ENCODE measurements at regions not wholly inside any gene's neighbourhood (a gene's known extent, or its start where the extent isn't known, plus 50 kb on each side); places are given as distances from the start of the nearest gene placed in this dataset.

DNA sequence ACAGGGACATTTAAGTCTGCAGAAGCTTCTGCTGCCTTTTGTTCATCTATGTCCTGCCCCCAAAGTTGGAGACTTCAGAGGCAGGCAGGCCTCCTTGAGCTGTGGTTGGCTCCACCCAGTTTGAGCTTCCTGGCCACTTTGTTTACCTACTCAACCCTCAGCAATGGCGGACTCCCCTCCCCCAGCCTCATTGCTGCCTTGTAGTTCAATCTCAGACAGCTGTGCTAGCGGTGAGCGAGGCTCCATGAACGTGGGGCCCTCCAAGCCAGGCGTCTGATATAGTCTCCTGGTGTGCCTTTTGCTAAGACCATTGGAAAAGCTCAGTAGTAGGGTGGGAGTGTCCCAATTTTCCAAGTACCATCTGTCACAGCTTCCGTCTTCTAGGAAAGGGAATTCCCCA is 170.1 kb downstream of the CCNG2 start:
- H3K4me1 Mint-ChIP-seq (ENCODE audit: unreplicated experiment) = no peaks in the 10 kb centered on the region
- H3K9me3 Mint-ChIP-seq (ENCODE audit: unreplicated experiment) = no peaks in the 10 kb centered on the region
- DNase-seq (ENCODE audit: low spot score) = no peak
- H3K4me3 Mint-ChIP-seq (ENCODE audit: unreplicated experiment) = no peak overlapping the region
- TF ChIP-seq CTCF (IDR thresholded peaks at IDR 0.05; ENCODE audit: unreplicated experiment) = no peak
- no peaks in the 10 kb centered on the region for H3K36me3 Mint-ChIP-seq (ENCODE audit: low read depth, unreplicated experiment)
- H3K27me3 Mint-ChIP-seq (ENCODE audit: unreplicated experiment) = peaks cover 2% of the 10 kb centered on the region
- no peak overlapping the region for H3K27ac Mint-ChIP-seq (ENCODE audit: unreplicated experiment)

- Mint-ChIP-seq H3K9me3 (ENCODE audit: unreplicated experiment) (no peaks in the 10 kb centered on the region), H3K36me3 (ENCODE audit: low read depth, unreplicated experiment) (no peaks in the 10 kb centered on the region), H3K4me1 (ENCODE audit: unreplicated experiment) (no peaks in the 10 kb centered on the region), H3K27me3 (ENCODE audit: unreplicated experiment) (peaks cover 4% of the 10 kb centered on the region), H3K27ac (ENCODE audit: unreplicated experiment) (no peak overlapping the region), H3K4me3 (ENCODE audit: unreplicated experiment) (no peak overlapping the region)
- DNase-seq (ENCODE audit: low spot score) = no peak
- TF ChIP-seq CTCF (IDR thresholded peaks at IDR 0.05; ENCODE audit: unreplicated experiment) = no peak
Observed at GRCh38 chr4:77332696-77333270, 175.8 kb downstream of the CCNG2 start.

DNA sequence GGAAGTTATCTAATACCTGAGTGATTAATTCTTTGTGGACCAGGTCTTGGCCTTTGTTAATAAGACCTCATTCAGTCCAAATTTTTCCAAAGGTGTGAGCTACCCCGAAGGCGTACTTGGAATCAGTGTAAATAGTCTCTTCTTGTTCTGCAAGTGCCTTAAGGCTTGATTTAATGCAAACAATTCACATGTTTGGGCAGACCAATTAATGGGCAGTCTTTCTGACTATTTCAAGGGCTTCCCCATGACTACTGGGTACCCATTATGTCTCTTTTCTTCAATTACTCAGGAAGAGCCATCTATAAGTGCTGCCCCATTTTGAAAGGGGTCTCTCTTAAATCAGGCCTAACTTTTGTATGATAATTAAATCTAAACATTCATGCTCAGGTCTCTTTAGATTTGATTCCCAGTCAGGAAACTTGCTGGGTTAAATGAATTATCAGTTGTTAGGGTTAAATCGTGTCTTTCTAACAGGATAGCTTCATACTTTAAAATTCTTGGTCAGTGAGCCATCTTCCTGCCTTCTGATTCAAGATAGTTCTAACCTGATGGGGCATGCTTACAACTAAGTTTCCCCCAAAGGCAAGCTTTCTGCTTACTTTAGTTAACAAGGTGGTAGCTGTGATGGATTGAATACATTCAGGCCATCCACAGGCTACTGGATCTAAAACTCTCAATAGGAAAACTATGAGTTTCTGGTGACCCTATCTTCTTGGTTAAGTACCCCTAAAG is 179.6 kb downstream of the CCNG2 start:
- H3K27ac Mint-ChIP-seq (ENCODE audit: unreplicated experiment) = no peak overlapping the region
- TF ChIP-seq CTCF (IDR thresholded peaks at IDR 0.05; ENCODE audit: unreplicated experiment) = no peak
- no peak overlapping the region for H3K4me3 Mint-ChIP-seq (ENCODE audit: unreplicated experiment)
- no peaks in the 10 kb centered on the region for H3K36me3 Mint-ChIP-seq (ENCODE audit: low read depth, unreplicated experiment)
- peaks cover 13% of the 10 kb centered on the region for H3K9me3 Mint-ChIP-seq (ENCODE audit: unreplicated experiment)
- peaks cover 3% of the 10 kb centered on the region for H3K27me3 Mint-ChIP-seq (ENCODE audit: unreplicated experiment)
- no peaks in the 10 kb centered on the region for H3K4me1 Mint-ChIP-seq (ENCODE audit: unreplicated experiment)
- DNase-seq (ENCODE audit: low spot score) = no peak

- H3K36me3 Mint-ChIP-seq (ENCODE audit: low read depth, unreplicated experiment) = peaks cover 14% of the 10 kb centered on the region
- peaks cover 4% of the 10 kb centered on the region for H3K27me3 Mint-ChIP-seq (ENCODE audit: unreplicated experiment)
- no peaks in the 10 kb centered on the region for H3K4me1 Mint-ChIP-seq (ENCODE audit: unreplicated experiment)
- TF ChIP-seq CTCF (IDR thresholded peaks at IDR 0.05; ENCODE audit: unreplicated experiment) = no peak
- H3K4me3 Mint-ChIP-seq (ENCODE audit: unreplicated experiment) = no peak overlapping the region
- DNase-seq (ENCODE audit: low spot score) = no peak
- peaks cover 18% of the 10 kb centered on the region for H3K9me3 Mint-ChIP-seq (ENCODE audit: unreplicated experiment)
- no peak overlapping the region for H3K27ac Mint-ChIP-seq (ENCODE audit: unreplicated experiment)
Observed at GRCh38 chr4:77342170-77342810, 185.3 kb downstream of the CCNG2 start.

DNA sequence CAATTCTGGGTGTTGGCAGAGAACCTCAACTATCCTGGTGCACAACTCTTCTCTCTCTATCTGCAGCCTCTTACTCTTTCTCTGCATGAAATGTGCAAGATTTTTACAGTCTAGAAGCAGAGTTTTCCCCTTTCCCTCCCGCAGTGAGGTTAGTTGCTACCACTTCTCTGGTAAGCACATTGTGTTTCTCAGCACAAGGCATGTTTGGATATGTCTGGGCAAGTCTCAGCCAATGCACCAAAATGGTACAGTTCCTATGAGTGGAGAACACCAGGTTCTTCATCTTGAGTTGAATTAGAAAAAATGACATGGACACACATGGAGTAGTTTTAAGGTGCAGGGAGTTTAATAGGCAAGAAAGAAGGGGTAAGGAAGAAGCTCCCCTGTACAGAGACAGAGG is 187.0 kb downstream of the CCNG2 start:
- peaks cover 18% of the 10 kb centered on the region for H3K9me3 Mint-ChIP-seq (ENCODE audit: unreplicated experiment)
- peaks cover 4% of the 10 kb centered on the region for H3K27me3 Mint-ChIP-seq (ENCODE audit: unreplicated experiment)
- DNase-seq (ENCODE audit: low spot score) = no peak
- no peak overlapping the region for H3K27ac Mint-ChIP-seq (ENCODE audit: unreplicated experiment)
- H3K36me3 Mint-ChIP-seq (ENCODE audit: low read depth, unreplicated experiment) = peaks cover 14% of the 10 kb centered on the region
- no peak overlapping the region for H3K4me3 Mint-ChIP-seq (ENCODE audit: unreplicated experiment)
- H3K4me1 Mint-ChIP-seq (ENCODE audit: unreplicated experiment) = no peaks in the 10 kb centered on the region
- no peak for TF ChIP-seq CTCF (IDR thresholded peaks at IDR 0.05; ENCODE audit: unreplicated experiment)

Measured in endothelial cell (in vitro differentiated cells).